22Rv1 (cell line): ENCODE measurements at regions not wholly inside any gene's neighbourhood (a gene's known extent, or its start where the extent isn't known, plus 50 kb on each side); places are given as distances from the start of the nearest gene placed in this dataset.

Source experiments
- ZFX ChIP-seq: fragments of 450-650 bp; IDR thresholded peaks from 2 replicates; pipeline ENCODE4 v1.6.1; 2017; ENCODE audit warnings: antibody characterized with exemption, borderline replicate concordance
- TF ChIP-seq, protein P1 (sequence below): fragments of 450-650 bp; IDR thresholded peaks from 2 replicates; pipeline ENCODE4 v1.5.1; 2017; ENCODE audit warnings: mild to moderate bottlenecking

DNA sequence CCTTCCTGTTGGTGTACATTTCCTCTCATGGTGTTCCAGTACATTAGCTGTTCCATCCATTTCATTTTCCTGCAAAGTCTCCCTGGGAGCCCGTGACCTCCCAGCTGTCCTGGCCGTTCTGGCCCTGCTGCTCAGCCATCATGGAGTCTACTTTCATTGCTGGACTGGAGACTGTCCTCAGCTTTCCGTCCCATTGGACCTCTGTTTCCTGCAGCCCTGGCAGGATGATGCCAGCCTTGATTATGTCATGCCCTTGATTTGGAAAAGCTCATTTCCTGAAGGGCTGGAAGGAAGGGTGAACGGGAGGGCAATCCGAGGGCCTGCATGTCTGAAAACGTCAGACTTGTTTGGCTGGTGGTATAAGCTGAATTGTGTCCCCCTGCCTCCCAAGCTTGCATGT, 205.5 kb upstream of the HS6ST1 start:
- TF ChIP-seq, protein P1, sequence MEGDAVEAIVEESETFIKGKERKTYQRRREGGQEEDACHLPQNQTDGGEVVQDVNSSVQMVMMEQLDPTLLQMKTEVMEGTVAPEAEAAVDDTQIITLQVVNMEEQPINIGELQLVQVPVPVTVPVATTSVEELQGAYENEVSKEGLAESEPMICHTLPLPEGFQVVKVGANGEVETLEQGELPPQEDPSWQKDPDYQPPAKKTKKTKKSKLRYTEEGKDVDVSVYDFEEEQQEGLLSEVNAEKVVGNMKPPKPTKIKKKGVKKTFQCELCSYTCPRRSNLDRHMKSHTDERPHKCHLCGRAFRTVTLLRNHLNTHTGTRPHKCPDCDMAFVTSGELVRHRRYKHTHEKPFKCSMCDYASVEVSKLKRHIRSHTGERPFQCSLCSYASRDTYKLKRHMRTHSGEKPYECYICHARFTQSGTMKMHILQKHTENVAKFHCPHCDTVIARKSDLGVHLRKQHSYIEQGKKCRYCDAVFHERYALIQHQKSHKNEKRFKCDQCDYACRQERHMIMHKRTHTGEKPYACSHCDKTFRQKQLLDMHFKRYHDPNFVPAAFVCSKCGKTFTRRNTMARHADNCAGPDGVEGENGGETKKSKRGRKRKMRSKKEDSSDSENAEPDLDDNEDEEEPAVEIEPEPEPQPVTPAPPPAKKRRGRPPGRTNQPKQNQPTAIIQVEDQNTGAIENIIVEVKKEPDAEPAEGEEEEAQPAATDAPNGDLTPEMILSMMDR, result no peak
- TF ChIP-seq ZFX, result no peak
